HUDEP-2 (cell line): ENCODE measurements at regions not wholly inside any gene's neighbourhood (a gene's known extent, or its start where the extent isn't known, plus 50 kb on each side); places are given as distances from the start of the nearest gene placed in this dataset.
A peak's percentile ranks its signal among the peaks of the same experiment; 100 is the strongest.

Experiments
- DNase-seq, 76 experiments: peaks; one replicate each; lab custom pipeline; 2025; ENCODE audit not compliant: unreplicated experiment in 76 of 76; lab: John Stamatoyannopoulos, UW

GRCh38 chr21:21605521-21605920, 607.3 kb downstream of the NCAM2 start:
- no peak for DNase-seq

- DNase-seq, result no peak
Observed at GRCh38 chr21:21606041-21606440, 607.8 kb downstream of the NCAM2 start.

- DNase-seq, result peak in 1 of 76 experiments; percentile 12
Observed at GRCh38 chr21:21612466-21612865, 614.3 kb downstream of the NCAM2 start.

GRCh38 chr21:21614966-21615365, 616.8 kb downstream of the NCAM2 start:
- DNase-seq, result no peak

GRCh38 chr21:21622460-21623234, 624.4 kb downstream of the NCAM2 start:
- no peak for DNase-seq

- DNase-seq, result no peak
Observed at GRCh38 chr21:21624674-21625073, 626.5 kb downstream of the NCAM2 start.

- no peak for DNase-seq
Observed at GRCh38 chr21:21631961-21632360, 633.8 kb downstream of the NCAM2 start.

- no peak for DNase-seq
Observed at GRCh38 chr21:21632926-21633325, 634.7 kb downstream of the NCAM2 start.

GRCh38 chr21:21661741-21662140, 663.5 kb downstream of the NCAM2 start:
- no peak for DNase-seq

- no peak for DNase-seq
Observed at GRCh38 chr21:21662776-21663175, 664.6 kb downstream of the NCAM2 start.

- DNase-seq, result no peak
Observed at GRCh38 chr21:21664871-21665270, 666.7 kb downstream of the NCAM2 start.

- DNase-seq, result no peak
Observed at GRCh38 chr21:21666689-21667088, 668.5 kb downstream of the NCAM2 start.

GRCh38 chr21:21668198-21668597, 670.0 kb downstream of the NCAM2 start:
- no peak for DNase-seq

- no peak for DNase-seq
Observed at GRCh38 chr21:21673959-21674358, 675.8 kb downstream of the NCAM2 start.

- DNase-seq, result no peak
Observed at GRCh38 chr21:21675601-21676000, 677.4 kb downstream of the NCAM2 start.

GRCh38 chr21:21682172-21682571, 684.0 kb downstream of the NCAM2 start:
- no peak for DNase-seq

GRCh38 chr21:21688889-21689288, 690.7 kb downstream of the NCAM2 start:
- peak in 3 of 76 experiments; percentile 20 to 24 (median 21) for DNase-seq

GRCh38 chr21:21690068-21690665, 692.0 kb downstream of the NCAM2 start:
- no peak for DNase-seq

GRCh38 chr21:21712748-21713520, 714.7 kb downstream of the NCAM2 start:
- no peak for DNase-seq

- no peak for DNase-seq
Observed at GRCh38 chr21:21713651-21714180, 715.5 kb downstream of the NCAM2 start.

GRCh38 chr21:21714426-21714825, 716.2 kb downstream of the NCAM2 start:
- DNase-seq, result no peak
